Keratinocyte (primary cell): ENCODE measurements at regions not wholly inside any gene's neighbourhood (a gene's known extent, or its start where the extent isn't known, plus 50 kb on each side); places are given as distances from the start of the nearest gene placed in this dataset.

Source experiments
- DNase-seq: peaks from one replicate; pipeline ENCODE4 v3.0.0-alpha.2; 2011; ENCODE audit warnings: low read depth, missing footprints, low spot score
- FAIRE-seq: peaks from 2 replicates; lab custom pipeline; 2011; peaks lifted over from hg19 to GRCh38; lab: Jason Lieb, UNC
- H2AFZ ChIP-seq: 2 replicates; pipeline ENCODE4 v1.6.0; 2012; ENCODE audit warnings: low read length, control low read depth, inconsistent platforms; ENCODE audit not compliant: control insufficient read depth
- H3K27ac ChIP-seq: 2 replicates; pipeline ENCODE4 v1.5.1; 2011; ENCODE audit warnings: low read length; ENCODE audit not compliant: control insufficient read depth, insufficient read depth
- H3K27me3 ChIP-seq: 3 replicates; pipeline ENCODE4 v1.6.0; 2011; ENCODE audit warnings: low read length; ENCODE audit not compliant: control insufficient read depth, insufficient read depth; ENCODE audit errors: extremely low read depth
- H3K36me3 ChIP-seq, 2 experiments: 2 replicates in 1 of 2; 3 replicates in 1 of 2; pipeline ENCODE4 v1.5.1; 2011; ENCODE audit warnings: low read length in 2 of 2, mild to moderate bottlenecking in 1 of 2; ENCODE audit not compliant: control insufficient read depth in 2 of 2, insufficient read depth in 2 of 2; ENCODE audit errors: extremely low read depth in 1 of 2
- H3K4me1 ChIP-seq: 3 replicates; pipeline ENCODE4 v1.5.1; 2011; ENCODE audit warnings: low read length; ENCODE audit not compliant: control insufficient read depth, insufficient read depth; ENCODE audit errors: extremely low read depth
- H3K4me2 ChIP-seq: 3 replicates; pipeline ENCODE4 v1.6.0; 2011; ENCODE audit warnings: low read depth, low read length; ENCODE audit not compliant: control insufficient read depth, insufficient read depth; ENCODE audit errors: extremely low read depth
- H3K4me3 ChIP-seq, 3 experiments: fragments of 200-600 bp in 1 of 3; sonication (generic) in 1 of 3; 2 replicates in 2 of 3; 3 replicates in 1 of 3; pipeline ENCODE4 v1.5.1; 2011 to 2016; ENCODE audit warnings: low read length in 3 of 3, mild to moderate bottlenecking in 3 of 3, control low read depth in 2 of 3, inconsistent platforms in 1 of 3, low read depth in 1 of 3, mixed read lengths in 1 of 3, mixed run types in 1 of 3, moderate library complexity in 1 of 3; ENCODE audit not compliant: control insufficient read depth in 2 of 3, insufficient read depth in 2 of 3; ENCODE audit errors: extremely low read depth in 1 of 3
- H3K79me2 ChIP-seq: 2 replicates; pipeline ENCODE4 v1.6.0; 2012; ENCODE audit warnings: low read length; ENCODE audit not compliant: control insufficient read depth, insufficient read depth
- H3K9ac ChIP-seq: 3 replicates; pipeline ENCODE4 v1.6.0; 2011; ENCODE audit warnings: low read length; ENCODE audit not compliant: control insufficient read depth, insufficient read depth; ENCODE audit errors: extremely low read depth
- H3K9me1 ChIP-seq: 3 replicates; pipeline ENCODE4 v1.6.0; 2011; ENCODE audit warnings: low read length; ENCODE audit not compliant: control insufficient read depth, insufficient read depth; ENCODE audit errors: extremely low read depth
- H3K9me3 ChIP-seq: 2 replicates; pipeline ENCODE4 v1.5.1; 2012; ENCODE audit warnings: low read depth, low read length; ENCODE audit not compliant: control insufficient read depth
- H4K20me1 ChIP-seq: 3 replicates; pipeline ENCODE4 v1.6.0; 2011; ENCODE audit warnings: low read length; ENCODE audit not compliant: control insufficient read depth, insufficient read depth; ENCODE audit errors: extremely low read depth
- CTCF ChIP-seq, 3 experiments: IDR thresholded peaks in 1 of 3; conservative IDR thresholded peaks in 1 of 3; optimal IDR thresholded peaks in 1 of 3; 2 replicates in 2 of 3; 3 replicates in 1 of 3; pipeline versions ENCODE3 to v1.5.1; 2011; ENCODE audit warnings: low read length in 3 of 3, mild to moderate bottlenecking in 3 of 3, moderate library complexity in 2 of 3, control low read depth in 1 of 3, inconsistent platforms in 1 of 3; ENCODE audit not compliant: insufficient read depth in 2 of 3; ENCODE audit errors: extremely low read depth in 1 of 3
- EZH2 ChIP-seq: IDR thresholded peaks from one replicate; pipeline ENCODE4 v1.6.1; 2012; ENCODE audit warnings: inconsistent platforms, mild to moderate bottlenecking, low read length, moderate library complexity
- dilution Hi-C: fragments of 300-500 bp; cut with MboI; formaldehyde crosslinking; loops from one replicate; pipeline ENCODE4 v1.7.0; 2020; ENCODE audit warnings: low sequenced_read_pairs; ENCODE audit not compliant: extremely low pct_ligation_motif_present

GRCh38 chr15:79492065-79492464 lies 59.9 kb downstream of the MINAR1 start:
- no peak for FAIRE-seq
- no peaks in the 10 kb centered on the region for H3K4me1 ChIP-seq

DNA sequence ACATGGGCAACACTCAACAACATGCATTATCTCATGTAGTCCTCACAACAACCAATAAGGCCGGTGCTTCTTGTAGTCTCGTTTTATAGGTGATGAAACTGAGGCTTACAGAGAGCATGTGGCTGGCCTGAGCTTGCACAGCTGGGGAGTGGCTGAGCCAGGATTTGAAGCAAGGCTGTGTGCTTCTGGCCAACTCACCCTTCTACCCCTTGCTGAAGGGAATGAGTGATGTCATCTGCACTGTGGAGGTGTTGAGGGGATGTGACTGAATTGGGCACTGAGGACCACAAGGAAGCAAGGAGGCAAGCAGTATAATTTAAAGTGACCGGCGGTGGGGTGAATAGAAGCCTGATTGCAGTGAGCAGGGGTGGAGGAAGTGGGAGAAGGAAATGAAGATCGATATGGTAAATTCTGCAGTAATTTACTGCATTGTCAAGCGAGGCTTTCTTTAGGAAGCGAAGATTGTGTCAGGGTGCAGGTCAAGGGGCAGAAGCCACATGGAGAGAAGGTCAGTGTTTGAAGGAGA lies 62.3 kb downstream of the MINAR1 start:
- FAIRE-seq = no peak
- TF ChIP-seq CTCF (optimal IDR thresholded peaks at IDR 0.05 in 1 of 3, IDR thresholded peaks at IDR 0.05 in 1 of 3, conservative IDR thresholded peaks at IDR 0.05 in 1 of 3; ENCODE audit: extremely low read depth in 1 of 3, insufficient read depth in 2 of 3, low read length in 3 of 3) (no peak), EZH2 (no peak)

More at GRCh38 chr15:79492065-79492464, 59.9 kb downstream of the MINAR1 start:
- H3K27me3 ChIP-seq = no peaks in the 10 kb centered on the region
- no peaks in the 10 kb centered on the region for H3K9me1 ChIP-seq
- H3K4me2 ChIP-seq = no peak overlapping the region
- no peaks in the 10 kb centered on the region for H3K9me3 ChIP-seq
- dilution Hi-C loops = no loop called here
- H3K36me3 ChIP-seq = no peaks in the 10 kb centered on the region
- no peak overlapping the region for H3K27ac ChIP-seq
- H3K4me3 ChIP-seq = no peak overlapping the region
- H3K9ac ChIP-seq = no peak overlapping the region
- DNase-seq = no peak
- H3K79me2 ChIP-seq = no peaks in the 10 kb centered on the region
- no peak overlapping the region for H2AFZ ChIP-seq
- no peaks in the 10 kb centered on the region for H4K20me1 ChIP-seq
- TF ChIP-seq CTCF (optimal IDR thresholded peaks at IDR 0.05 in 1 of 3, IDR thresholded peaks at IDR 0.05 in 1 of 3, conservative IDR thresholded peaks at IDR 0.05 in 1 of 3; ENCODE audit: extremely low read depth in 1 of 3, insufficient read depth in 2 of 3, low read length in 3 of 3) = no peak
- no peak for TF ChIP-seq EZH2

More for the DNA sequence above, 62.3 kb downstream of the MINAR1 start:
- Histone ChIP-seq H3K4me1 (no peaks in the 10 kb centered on the region), H3K36me3 (no peaks in the 10 kb centered on the region), H3K9ac (no peak overlapping the region), H2AFZ (no peak overlapping the region), H3K4me2 (no peak overlapping the region), H3K9me1 (no peaks in the 10 kb centered on the region), H3K9me3 (no peaks in the 10 kb centered on the region), H4K20me1 (no peaks in the 10 kb centered on the region), H3K27me3 (no peaks in the 10 kb centered on the region), H3K27ac (no peak overlapping the region), H3K79me2 (no peaks in the 10 kb centered on the region), H3K4me3 (no peak overlapping the region)
- DNase-seq = no peak
- dilution Hi-C loops = no loop called here
